HCT116 (cell line): ENCODE measurements at regions not wholly inside any gene's neighbourhood (a gene's known extent, or its start where the extent isn't known, plus 50 kb on each side); places are given as distances from the start of the nearest gene placed in this dataset.

Experiments
- ATAC-seq: fragments of 200-7000 bp; cut with Tn5 transposase; 2 replicates; pipeline ENCODE4 v1.9.1; 2020; ENCODE audit warnings: mild to moderate bottlenecking, moderate library complexity
- BruUV-seq: library from RNA; stranded (reverse); fragments of 400-500 nt; replicated peaks from 2 replicates; lab custom pipeline; 2021; lab: Mats Ljungman, UMichigan
- CTCF ChIA-PET: fragments of 300-600 bp; sonication (Branson Sonifier 250); formaldehyde crosslinking; loops from one replicate; lab custom pipeline; 2021; ENCODE audit warnings: antibody characterized with exemption; lab: Charles Lee
- POLR2A ChIA-PET: fragments of 300-600, 350-600 bp; sonication (Branson Sonifier 250); formaldehyde crosslinking; loops from one replicate; lab custom pipeline; 2021; ENCODE audit warnings: antibody characterized with exemption; lab: Charles Lee
- RAD21 ChIA-PET, 2 experiments: fragments of 300-600 bp; sonication (Branson Sonifier 250); formaldehyde crosslinking; loops; one replicate each; lab custom pipeline; 2023; ENCODE audit warnings: low total read pairs in 2 of 2; ENCODE audit not compliant: uncharacterized antibody in 2 of 2, unreplicated experiment in 2 of 2, low non-redundant PET in 1 of 2; lab: Charles Lee
- DNase-seq: peaks from one replicate; pipeline ENCODE4 v3.0.0-alpha.2; 2010; ENCODE audit warnings: low read depth, low spot score
- H2AFZ ChIP-seq: fragments of 200-600 bp; shearing (Covaris generic), sonication (generic); 2 replicates; pipeline ENCODE4 v1.6.1; 2017; ENCODE audit warnings: low read depth, mixed run types, mixed read lengths, antibody characterized with exemption, low read length; ENCODE audit not compliant: poor library complexity, severe bottlenecking
- H3K27ac ChIP-seq: 2 replicates; pipeline ENCODE4 v1.5.1; 2012; ENCODE audit warnings: low read depth, low read length
- H3K27me3 ChIP-seq: fragments of 200-600 bp; sonication (generic); 2 replicates; pipeline ENCODE4 v1.6.1; 2016; ENCODE audit warnings: mixed run types, low read length, mixed read lengths; ENCODE audit not compliant: insufficient read depth
- H3K36me3 ChIP-seq, 2 experiments: fragments of 200-500 bp in 1 of 2; fragments of 200-600 bp in 1 of 2; sonication (Bioruptor generic) in 1 of 2; sonication (generic) in 1 of 2; 2 replicates each; pipeline versions ENCODE4 v1.5.1 to v1.6.1; 2014 to 2016; ENCODE audit warnings: low read length in 2 of 2, inconsistent platforms in 1 of 2, mixed read lengths in 1 of 2, mixed run types in 1 of 2; ENCODE audit not compliant: insufficient read depth in 2 of 2, control insufficient read depth in 1 of 2
- H3K4me1 ChIP-seq, 2 experiments: fragments of 200-600 bp in 1 of 2; sonication (generic) in 1 of 2; 2 replicates each; pipeline versions ENCODE4 v1.5.1 to v1.6.1; 2012 to 2017; ENCODE audit warnings: low read length in 2 of 2, inconsistent platforms in 1 of 2, mild to moderate bottlenecking in 1 of 2, mixed read lengths in 1 of 2, mixed run types in 1 of 2, moderate library complexity in 1 of 2; ENCODE audit not compliant: insufficient read depth in 2 of 2, control insufficient read depth in 1 of 2
- H3K4me2 ChIP-seq: fragments of 200-600 bp; sonication (generic); 2 replicates; pipeline ENCODE4 v1.6.1; 2017; ENCODE audit warnings: mixed run types, low read length, mixed read lengths
- H3K4me3 ChIP-seq, 2 experiments: fragments of 200-600 bp in 1 of 2; sonication (generic) in 1 of 2; replicated peaks in 1 of 2; 2 replicates each; pipeline ENCODE4 v1.5.1; 2011 to 2016; ENCODE audit warnings: low read length in 2 of 2, control low read depth in 1 of 2, low read depth in 1 of 2, mild to moderate bottlenecking in 1 of 2, mixed read lengths in 1 of 2, mixed run types in 1 of 2
- H3K79me2 ChIP-seq: fragments of 200-600 bp; sonication (generic); 2 replicates; pipeline ENCODE4 v1.6.1; 2017; ENCODE audit warnings: mild to moderate bottlenecking, mixed run types, low read length, moderate library complexity, mixed read lengths; ENCODE audit not compliant: insufficient read depth
- H3K9ac ChIP-seq: fragments of 200-600 bp; sonication (generic); 2 replicates; pipeline ENCODE4 v1.6.1; 2016; ENCODE audit warnings: low read length, mixed read lengths
- H3K9me2 ChIP-seq: fragments of 200-600 bp; sonication (generic), shearing (Covaris generic); 2 replicates; pipeline ENCODE4 v1.6.1; 2017; ENCODE audit warnings: mixed run types, mild to moderate bottlenecking, moderate library complexity; ENCODE audit not compliant: insufficient read depth
- H3K9me3 ChIP-seq, 2 experiments: fragments of 200-500 bp in 1 of 2; fragments of 200-600 bp in 1 of 2; sonication (Bioruptor generic) in 1 of 2; sonication (generic) in 1 of 2; 2 replicates each; pipeline ENCODE4 v1.6.1; 2014 to 2017; ENCODE audit warnings: low read length in 2 of 2, mixed read lengths in 2 of 2, inconsistent platforms in 1 of 2, low read depth in 1 of 2, mild to moderate bottlenecking in 1 of 2, mixed run types in 1 of 2, moderate library complexity in 1 of 2; ENCODE audit not compliant: control insufficient read depth in 1 of 2, insufficient read depth in 1 of 2
- H4K20me1 ChIP-seq: fragments of 200-600 bp; sonication (generic), shearing (Covaris generic); 2 replicates; pipeline ENCODE4 v1.6.1; 2017; ENCODE audit warnings: mixed run types, mild to moderate bottlenecking, moderate library complexity; ENCODE audit not compliant: insufficient read depth
- EGR1 ChIP-seq: IDR thresholded peaks from 2 replicates; pipeline ENCODE4 v1.6.1; 2012; ENCODE audit warnings: low read depth
- SP1 ChIP-seq: IDR thresholded peaks from 2 replicates; pipeline ENCODE4 v1.6.1; 2012; ENCODE audit warnings: low read depth
- SRF ChIP-seq: IDR thresholded peaks from 2 replicates; pipeline ENCODE4 v1.6.1; 2012; ENCODE audit warnings: low read depth
- TCF7L2 ChIP-seq: IDR thresholded peaks from 2 replicates; pipeline ENCODE4 v1.7.0; 2011; ENCODE audit warnings: borderline replicate concordance, inconsistent platforms; ENCODE audit not compliant: insufficient read depth, insufficient read length; ENCODE audit errors: extremely low read depth
- ZNF274 ChIP-seq: fragments of 200-500 bp; sonication (Bioruptor generic); IDR thresholded peaks from 2 replicates; pipeline ENCODE4 v1.6.1; 2014; ENCODE audit warnings: mild to moderate bottlenecking, low read depth, low read length, inconsistent platforms
- intact Hi-C: fragments of 100-400 bp; cut with micrococcal nuclease; formaldehyde crosslinking; loops from 2 replicates; pipeline ENCODE4 v1.10.0; 2022
- TF ChIP-seq, protein P1 (sequence below): IDR thresholded peaks from 2 replicates; pipeline ENCODE4 v1.6.1; 2012

DNA sequence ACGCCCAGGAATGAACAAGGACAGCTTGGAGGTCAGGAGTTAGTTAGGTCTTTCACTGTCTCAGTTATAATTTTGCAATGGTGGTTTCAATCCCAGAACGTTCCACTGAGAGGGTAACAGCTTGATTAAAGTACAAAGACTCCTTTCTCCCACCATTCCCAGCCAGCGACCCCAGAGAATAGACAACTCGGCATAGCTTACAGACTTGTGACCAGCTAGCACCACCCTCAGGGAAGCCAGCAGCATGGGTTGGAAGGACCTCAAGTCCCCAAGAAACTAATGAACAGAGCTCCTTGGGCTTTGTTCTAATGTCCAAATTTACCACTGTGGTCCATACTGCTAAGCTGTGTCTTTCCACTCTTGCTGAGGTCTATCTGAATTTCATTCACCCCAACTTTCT lies 72.0 kb upstream of the MED14 start:
- Histone ChIP-seq H3K36me3 (no peaks in the 10 kb centered on the region), H3K79me2 (no peaks in the 10 kb centered on the region), H3K9me2 (no peaks in the 10 kb centered on the region), H4K20me1 (no peaks in the 10 kb centered on the region), H3K9me3 (no peaks in the 10 kb centered on the region), H3K27me3 (no peaks in the 10 kb centered on the region), H3K4me2 (no peak overlapping the region), H2AFZ (no peak overlapping the region), H3K4me3 (no peak overlapping the region), H3K9ac (no peak overlapping the region), H3K4me1 (no peaks in the 10 kb centered on the region; a peak in 1 of 4 replicates), H3K27ac (no peak overlapping the region)
- ChIA-PET POLR2A (no interaction called here), RAD21 (no interaction called here), CTCF (no interaction called here)
- BruUV-seq, result no TSS peak
- intact Hi-C loops, result no loop called here
- DNase-seq (no peak), ATAC-seq (no peak)
- TF ChIP-seq TCF7L2 (no peak), EGR1 (no peak)

DNA sequence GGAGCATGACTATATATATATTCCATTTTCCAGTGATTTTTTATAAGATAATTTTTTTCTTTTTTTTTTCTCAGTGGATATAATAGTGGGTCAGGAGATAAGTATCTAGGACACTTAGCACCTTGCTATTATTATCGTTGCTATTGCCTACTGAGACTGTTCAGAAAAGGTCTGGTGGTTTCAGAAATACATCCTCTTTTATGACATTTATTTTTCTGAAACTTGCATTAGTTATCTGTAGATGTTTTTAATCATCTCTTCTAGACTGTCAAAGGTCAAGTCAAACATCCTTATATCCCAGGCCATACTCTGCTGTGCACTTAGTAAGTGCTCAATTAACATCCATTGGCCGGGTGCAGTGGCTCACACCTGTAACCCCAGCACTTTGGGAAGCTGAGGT lies 72.9 kb upstream of the MED14 start:
- Histone ChIP-seq H4K20me1 (no peaks in the 10 kb centered on the region), H2AFZ (no peak overlapping the region), H3K4me3 (no peak overlapping the region), H3K9me3 (no peaks in the 10 kb centered on the region), H3K27ac (no peak overlapping the region), H3K9me2 (no peaks in the 10 kb centered on the region), H3K79me2 (no peaks in the 10 kb centered on the region), H3K4me2 (no peak overlapping the region), H3K9ac (no peak overlapping the region), H3K36me3 (no peaks in the 10 kb centered on the region), H3K4me1 (no peaks in the 10 kb centered on the region; a peak in 1 of 4 replicates), H3K27me3 (no peaks in the 10 kb centered on the region)
- no peak for ATAC-seq
- intact Hi-C loops, result no loop called here
- CTCF ChIA-PET, result no interaction called here
- POLR2A ChIA-PET, result no interaction called here
- TF ChIP-seq TCF7L2 (no peak), ZNF274 (no peak), SP1 (no peak), SRF (no peak)
- TF ChIP-seq, protein P1, sequence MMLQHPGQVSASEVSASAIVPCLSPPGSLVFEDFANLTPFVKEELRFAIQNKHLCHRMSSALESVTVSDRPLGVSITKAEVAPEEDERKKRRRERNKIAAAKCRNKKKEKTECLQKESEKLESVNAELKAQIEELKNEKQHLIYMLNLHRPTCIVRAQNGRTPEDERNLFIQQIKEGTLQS, result no peak
- BruUV-seq, result no TSS peak
- RAD21 ChIA-PET, result no interaction called here
- DNase-seq, result no peak
